Stomach (tissue), 4 donors: ENCODE measurements at regions not wholly inside any gene's neighbourhood (a gene's known extent, or its start where the extent isn't known, plus 50 kb on each side); places are given as distances from the start of the nearest gene placed in this dataset.

ENCODE experiments used
- EP300 ChIP-seq: sonication (generic); formaldehyde crosslinking; IDR thresholded peaks from one replicate; pipeline ENCODE4 v1.6.1; 2017; ENCODE audit warnings: antibody characterized with exemption
- POLR2A ChIP-seq, 4 donors: fragments of 450-650 bp; IDR thresholded peaks; one replicate each; pipeline ENCODE4 v1.6.1; 2016; ENCODE audit warnings: antibody characterized with exemption in 4 of 4, control low read depth in 2 of 4, mild to moderate bottlenecking in 1 of 4, moderate library complexity in 1 of 4
- POLR2AphosphoS5 ChIP-seq, 3 donors: sonication (generic); formaldehyde crosslinking; IDR thresholded peaks; one replicate each; pipeline ENCODE4 v1.6.1; 2016; ENCODE audit warnings: antibody characterized with exemption in 3 of 3
- TF ChIP-seq, protein P1 (sequence below), 7 experiments: fragments of 450-650 bp in 4 of 7; fragments of 200-600 bp in 3 of 7; sonication (generic) in 3 of 7; IDR thresholded peaks; one replicate each; pipeline ENCODE4 v1.5.1; 2016 to 2019; ENCODE audit warnings: antibody characterized with exemption in 7 of 7, control low read depth in 2 of 7, mild to moderate bottlenecking in 1 of 7

DNA sequence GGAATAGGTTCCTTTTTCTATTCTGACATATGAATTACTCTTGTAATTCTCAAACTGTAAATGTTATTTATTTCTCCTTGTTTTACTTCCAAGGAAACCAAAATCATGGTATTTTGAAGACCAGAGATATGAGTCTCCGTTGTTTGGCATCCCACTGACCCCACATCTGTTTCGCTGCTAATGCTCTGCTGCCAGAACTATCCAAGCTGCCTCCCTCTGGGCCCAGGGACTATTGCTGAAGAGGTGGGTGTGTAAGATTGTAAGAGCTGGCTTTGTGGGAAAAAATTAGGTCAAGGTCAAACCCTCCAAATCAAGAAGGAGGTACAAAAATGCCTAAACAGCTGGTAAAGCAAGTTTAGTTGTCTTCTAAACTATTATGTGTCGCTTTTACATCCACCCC lies 129.4 kb upstream of the MYO10 start:
- TF ChIP-seq, protein P1, sequence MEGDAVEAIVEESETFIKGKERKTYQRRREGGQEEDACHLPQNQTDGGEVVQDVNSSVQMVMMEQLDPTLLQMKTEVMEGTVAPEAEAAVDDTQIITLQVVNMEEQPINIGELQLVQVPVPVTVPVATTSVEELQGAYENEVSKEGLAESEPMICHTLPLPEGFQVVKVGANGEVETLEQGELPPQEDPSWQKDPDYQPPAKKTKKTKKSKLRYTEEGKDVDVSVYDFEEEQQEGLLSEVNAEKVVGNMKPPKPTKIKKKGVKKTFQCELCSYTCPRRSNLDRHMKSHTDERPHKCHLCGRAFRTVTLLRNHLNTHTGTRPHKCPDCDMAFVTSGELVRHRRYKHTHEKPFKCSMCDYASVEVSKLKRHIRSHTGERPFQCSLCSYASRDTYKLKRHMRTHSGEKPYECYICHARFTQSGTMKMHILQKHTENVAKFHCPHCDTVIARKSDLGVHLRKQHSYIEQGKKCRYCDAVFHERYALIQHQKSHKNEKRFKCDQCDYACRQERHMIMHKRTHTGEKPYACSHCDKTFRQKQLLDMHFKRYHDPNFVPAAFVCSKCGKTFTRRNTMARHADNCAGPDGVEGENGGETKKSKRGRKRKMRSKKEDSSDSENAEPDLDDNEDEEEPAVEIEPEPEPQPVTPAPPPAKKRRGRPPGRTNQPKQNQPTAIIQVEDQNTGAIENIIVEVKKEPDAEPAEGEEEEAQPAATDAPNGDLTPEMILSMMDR (IDR thresholded peaks at IDR 0.05), result no peak
- TF ChIP-seq POLR2AphosphoS5 (IDR thresholded peaks at IDR 0.05) (no peak), POLR2A (IDR thresholded peaks at IDR 0.05) (no peak), EP300 (no peak)
